GM21723 (cell line): ENCODE measurements at regions not wholly inside any gene's neighbourhood (a gene's known extent, or its start where the extent isn't known, plus 50 kb on each side); places are given as distances from the start of the nearest gene placed in this dataset.
"Not testable (repeated sequence)": the region's sequence is repeated elsewhere in the genome, so short reads cannot be mapped to it uniquely, and the experiment has no call there.

Experiments used
- ATAC-seq: cut with Tn5 transposase; IDR thresholded peaks from one replicate; pipeline ENCODE4 v1.9.1; 2021; ENCODE audit warnings: mild to moderate bottlenecking, moderate library complexity; ENCODE audit not compliant: unreplicated experiment

DNA sequence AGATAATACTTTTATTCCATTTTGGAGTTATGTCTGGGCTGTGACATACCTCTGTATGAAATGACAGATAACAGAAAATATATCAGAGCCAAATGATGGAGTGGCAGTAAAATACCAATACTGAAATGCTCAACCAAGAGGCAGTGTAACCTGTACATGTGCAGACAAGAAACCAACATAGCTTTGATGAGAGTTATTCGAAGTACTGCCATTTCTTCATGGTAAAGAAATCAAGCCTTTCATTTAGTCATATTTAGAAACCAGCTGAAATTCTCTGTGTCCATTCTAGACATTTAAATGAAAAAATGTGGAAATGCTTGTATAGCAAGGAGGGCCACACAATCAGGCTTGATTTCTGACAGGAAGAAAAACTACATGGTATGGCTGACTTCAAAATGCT lies 127.1 kb upstream of the PTPRZ1 start:
- no peak for ATAC-seq

DNA sequence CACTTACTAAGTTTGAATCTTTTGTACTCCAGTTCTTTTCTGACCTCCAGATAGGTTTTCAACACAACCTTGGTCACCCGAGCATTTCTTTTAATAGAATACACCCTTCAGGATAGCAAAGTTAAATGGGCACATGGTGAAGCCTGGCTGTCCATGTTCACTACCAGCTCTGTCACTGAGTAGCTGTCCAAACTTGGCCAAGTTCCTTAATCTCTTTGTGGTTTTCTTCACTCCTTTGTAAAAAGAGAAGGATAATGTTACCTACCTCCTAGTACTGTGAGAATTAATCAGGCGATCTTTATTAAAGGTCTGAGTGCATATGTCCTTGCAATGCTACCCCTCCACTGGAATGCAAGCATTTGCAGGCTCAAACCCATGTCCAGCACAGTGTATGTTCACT lies 128.1 kb upstream of the PTPRZ1 start:
- no peak for ATAC-seq

DNA sequence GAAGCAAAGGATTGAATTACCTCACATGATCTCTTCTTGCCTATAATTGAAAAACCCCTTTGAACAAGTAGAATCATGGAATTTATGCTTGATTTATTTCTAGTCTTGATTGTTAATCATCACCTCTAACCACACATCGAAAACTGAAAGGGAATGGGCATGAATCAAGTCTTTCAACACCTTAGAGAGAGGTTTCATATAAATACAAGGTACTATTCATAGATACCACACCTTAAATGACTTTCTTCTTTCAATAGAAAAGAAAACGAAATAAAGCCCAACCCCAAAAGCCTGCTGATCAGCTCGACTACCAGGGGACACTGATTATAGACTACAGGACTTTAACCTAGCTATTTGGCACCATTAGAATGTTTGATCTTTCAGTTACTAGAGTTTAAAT lies 128.6 kb upstream of the PTPRZ1 start:
- no peak for ATAC-seq

DNA sequence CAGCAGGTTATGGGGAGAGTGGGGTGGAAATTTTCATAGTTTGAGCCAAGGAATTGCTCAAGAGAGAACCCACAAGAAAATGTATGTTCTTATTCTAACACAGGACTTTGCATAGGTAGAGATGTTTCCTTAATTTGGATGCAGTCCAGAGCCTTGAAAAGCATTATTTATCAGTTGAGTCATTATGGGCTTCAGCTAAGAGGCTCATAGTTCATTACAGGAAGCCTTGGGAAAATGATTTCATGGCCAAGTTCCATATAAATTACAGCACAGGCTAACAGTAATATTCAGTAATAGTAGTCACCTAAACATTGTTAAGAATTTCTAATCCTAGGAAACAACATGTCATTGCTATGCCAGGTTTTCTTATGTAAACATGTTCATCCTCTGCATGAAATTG lies 131.1 kb upstream of the PTPRZ1 start:
- no peak for ATAC-seq

DNA sequence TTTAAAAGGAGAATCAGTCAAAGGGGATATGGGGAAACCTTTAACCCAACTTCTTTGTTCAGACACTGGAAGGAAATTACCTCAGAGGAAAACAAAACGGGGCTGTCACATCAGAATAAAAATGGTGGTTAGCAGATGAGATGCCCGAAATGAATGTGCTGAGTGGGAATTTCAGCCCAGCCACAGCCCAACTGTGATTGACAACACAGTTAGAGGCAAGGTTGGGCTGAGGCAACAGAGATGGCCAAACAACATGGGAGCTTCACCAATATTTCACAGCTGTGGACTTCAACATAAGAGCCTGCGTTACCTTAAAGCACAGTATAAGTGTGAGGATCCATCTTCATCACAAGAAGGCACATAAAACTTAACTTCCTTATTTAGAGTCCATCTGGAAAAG lies 133.5 kb upstream of the PTPRZ1 start:
- ATAC-seq = no peak

DNA sequence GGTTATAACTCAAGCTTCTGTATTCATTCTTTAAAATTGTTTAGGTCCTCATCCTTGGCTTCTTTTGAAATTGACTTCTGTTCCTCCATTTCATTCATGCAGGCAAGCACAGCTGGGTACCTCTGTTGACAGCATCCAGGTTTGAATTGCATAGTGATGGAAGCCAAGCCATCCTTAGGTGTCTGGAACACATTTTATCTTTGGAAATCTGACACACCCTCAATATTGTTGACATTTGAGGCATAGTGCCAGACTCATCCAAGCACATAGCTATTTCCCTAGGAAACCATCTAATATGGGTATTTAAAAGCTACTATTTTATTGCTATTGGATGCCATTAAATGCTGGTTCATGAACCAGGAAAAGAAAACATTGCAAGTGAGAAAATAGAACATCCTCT lies 142.1 kb upstream of the PTPRZ1 start:
- no peak for ATAC-seq

DNA sequence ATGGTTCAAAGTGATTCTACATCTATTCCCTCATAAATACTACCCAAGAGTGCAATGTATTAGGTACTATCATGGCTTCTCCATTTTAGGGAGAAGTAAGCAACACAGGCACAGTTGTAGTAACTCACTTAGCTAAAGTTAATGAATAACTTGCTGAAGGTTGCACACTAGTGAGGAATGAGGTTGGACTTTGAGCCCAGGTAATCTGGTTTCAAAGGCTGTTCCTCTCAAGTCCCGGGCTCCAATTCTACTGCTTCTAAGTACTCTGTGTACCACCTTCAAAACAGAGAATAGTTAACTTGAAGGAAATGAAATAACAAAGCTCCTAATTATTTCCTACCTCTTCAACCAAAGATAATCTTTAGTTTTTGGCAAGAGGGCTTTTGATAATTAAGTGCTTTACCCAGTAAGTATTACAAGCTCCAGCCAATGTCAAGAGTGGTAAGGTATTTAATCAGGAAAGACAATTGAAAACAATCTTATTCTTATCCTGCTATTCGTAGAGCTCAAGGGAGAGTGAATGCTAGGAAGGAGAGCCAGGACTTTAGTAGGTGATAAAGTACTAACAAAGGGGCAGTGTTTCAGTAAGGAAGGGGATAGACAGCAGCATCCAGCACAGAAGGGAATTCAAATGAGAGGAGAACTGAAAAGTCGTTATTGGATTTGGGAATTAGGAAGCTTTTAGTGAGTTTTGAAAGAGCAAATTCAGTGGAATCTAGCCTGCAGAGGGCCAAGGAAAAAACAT lies 158.2 kb upstream of the PTPRZ1 start:
- ATAC-seq = no peak

DNA sequence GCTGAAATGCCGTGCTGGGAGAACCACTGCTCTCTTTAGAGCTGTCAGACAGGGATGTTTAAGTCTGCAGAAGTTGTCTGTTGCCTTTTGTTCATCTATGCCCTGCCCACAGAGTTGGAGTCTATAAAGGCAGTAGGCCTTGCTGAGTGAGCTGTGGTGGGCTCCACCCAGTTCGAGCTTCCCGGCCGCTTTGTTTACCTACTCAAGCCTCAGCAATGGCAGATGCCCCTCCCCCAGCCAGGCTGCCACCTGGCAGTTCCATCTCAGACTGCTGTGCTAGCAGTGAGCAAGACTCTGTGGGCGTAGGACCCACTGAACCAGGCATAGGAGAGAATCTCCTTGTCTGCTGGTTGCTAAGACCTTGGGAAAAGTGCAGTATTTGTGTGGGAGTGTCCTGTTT lies 160.0 kb upstream of the PTPRZ1 start:
- not testable (repeated sequence) for ATAC-seq

DNA sequence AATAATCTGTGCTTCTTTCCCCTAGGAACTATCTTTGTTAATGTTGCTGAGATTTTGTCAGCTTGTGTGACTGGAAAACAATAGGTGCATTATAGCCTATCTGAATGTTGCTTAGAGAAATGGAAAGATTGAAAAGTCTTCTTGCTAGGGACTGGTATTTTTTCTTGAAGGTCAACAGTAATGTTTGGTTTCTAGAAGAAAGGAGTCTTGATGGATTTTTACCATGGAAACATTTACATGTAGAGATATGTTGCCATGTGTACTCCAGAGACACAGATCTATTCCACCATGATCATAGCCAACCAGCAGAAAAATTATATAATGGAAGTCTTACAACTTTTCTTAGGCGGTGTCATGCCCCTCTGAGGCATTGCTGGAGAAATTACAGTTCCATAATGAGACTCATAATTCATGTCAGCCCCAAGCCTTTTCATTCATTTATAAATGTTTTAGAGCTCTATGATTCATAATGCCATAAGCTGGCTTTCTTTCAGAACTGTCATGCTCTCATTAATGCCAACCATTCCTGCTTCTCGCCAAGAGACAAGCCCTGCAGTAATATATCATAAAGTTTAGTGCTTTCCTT lies 175.1 kb upstream of the PTPRZ1 start:
- no peak for ATAC-seq

DNA sequence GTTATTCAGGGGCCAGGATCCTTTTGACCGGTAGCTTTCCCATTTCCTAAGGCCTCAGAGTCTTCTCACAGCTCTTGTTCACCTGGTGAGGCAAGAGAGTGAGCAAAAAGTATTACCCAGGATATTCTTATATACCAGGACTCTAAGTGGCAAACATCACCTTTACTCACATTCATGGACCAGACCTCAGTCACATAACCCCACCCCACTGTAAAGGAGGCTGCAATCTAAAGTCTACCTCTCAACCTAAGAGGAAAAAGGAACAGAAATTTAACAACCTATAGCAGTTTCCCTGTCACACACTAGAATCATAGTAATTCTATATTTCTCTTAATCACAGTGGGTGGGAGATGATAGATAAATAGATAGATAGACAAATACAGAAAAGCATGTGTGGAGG lies 176.0 kb upstream of the PTPRZ1 start:
- no peak for ATAC-seq

DNA sequence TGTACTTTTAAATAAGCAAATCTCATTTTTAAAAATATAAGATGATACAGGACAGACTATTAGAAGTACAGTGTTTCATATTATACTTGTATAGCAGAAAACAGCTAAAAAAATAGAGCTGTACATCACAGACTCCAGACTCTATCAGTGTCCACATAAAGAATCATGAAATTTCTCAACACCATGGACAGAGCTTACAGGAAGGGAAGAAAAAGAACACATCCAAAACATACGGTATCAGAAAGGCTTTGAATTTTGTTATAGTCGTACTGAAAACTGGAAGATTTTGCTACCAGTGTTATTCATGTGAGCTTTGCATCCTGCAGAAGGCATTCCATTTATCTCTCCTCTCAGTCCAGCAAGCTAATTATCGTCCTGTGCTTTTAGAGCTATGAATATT lies 183.2 kb upstream of the PTPRZ1 start:
- no peak for ATAC-seq

DNA sequence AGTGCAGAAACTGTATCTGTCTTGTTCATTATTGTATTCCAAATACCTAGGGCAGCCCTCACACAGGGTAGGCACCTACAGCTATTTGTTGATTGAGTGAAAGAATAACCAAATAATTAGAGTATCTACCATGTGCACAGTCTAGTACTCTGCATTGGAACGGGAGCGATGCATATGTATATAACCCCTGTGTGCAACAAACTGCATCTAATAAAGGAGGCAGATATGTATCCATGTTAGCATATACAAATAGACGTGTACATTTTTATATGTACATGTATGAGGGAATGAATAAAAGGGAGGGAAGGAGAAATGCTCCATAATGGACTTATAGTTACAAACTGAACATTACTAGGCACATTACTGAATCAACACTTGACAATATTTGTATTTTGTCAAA lies 191.3 kb upstream of the PTPRZ1 start:
- no peak for ATAC-seq

DNA sequence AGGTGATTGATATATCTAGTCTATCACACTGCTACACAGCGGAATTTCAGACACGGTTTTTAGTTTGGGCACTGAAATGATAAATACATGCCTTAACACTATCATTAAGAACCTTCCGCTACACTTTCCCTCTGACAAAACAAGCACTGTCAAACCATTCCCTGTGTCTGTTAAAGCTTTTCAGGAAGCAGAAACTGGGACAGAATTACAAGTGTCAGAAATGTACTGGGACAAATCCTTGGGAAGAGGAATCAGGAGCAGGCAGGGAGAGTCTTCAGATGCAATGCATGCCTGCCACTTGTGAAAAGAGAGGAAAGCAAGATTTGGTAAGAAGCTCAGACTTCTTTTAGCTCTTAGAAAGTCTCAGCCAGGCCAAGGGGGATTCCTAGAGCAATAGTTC lies 196.8 kb upstream of the PTPRZ1 start:
- ATAC-seq = no peak

DNA sequence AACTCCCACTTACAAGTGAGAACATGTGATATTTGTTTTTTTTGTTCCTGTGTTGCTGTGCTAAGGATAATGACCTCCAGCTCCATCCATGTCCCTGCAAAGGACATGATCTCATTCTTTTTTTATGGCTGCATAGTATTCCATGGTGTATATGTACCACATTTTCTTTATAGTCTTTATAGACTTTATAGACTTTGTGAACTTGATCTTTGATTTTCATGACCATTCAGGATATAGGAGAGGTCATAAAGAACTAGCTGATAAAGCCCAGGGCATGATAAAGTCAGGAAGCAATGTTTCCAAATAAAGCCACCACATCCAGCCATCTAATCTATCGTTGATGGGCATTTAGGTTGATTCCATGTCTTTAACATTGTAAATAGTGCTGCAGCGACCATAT lies 198.5 kb upstream of the PTPRZ1 start:
- not testable (repeated sequence) for ATAC-seq

DNA sequence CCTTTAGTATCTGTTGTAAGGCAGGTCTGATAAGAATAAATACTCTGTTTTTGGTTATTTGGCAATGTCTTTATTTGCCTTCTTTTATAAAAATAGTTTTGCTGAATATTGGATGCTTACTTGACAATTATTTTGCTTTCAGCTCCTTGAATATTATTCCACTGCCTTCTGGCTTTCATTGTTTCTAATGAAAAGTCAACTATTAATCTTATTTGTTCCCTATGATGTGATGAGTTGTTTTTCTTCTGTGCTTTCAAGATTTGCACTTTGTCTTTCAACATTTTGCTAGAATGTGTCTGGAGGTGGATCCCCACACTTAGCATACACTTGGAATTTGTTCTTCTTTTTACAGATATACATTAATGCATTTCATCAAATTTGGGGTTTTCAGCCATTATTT lies 203.8 kb upstream of the PTPRZ1 start:
- ATAC-seq = no peak

DNA sequence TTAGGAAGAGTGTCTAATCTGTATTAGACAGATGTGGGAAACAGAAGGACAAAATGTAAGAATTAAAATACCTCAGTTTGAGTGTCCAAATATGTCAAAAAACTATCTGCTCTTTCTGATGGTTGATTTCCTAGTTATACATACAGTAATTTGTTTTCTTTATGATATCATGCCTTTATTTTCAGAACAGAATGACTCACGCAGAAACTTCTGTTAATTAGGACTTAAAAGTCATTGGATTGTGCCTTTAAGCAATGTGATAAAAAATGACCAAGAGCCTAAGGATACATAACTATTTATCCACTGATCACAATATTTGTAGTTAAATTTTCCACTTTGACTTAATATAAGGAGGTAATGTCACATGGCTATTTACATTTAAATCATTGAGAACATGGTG lies 206.7 kb upstream of the PTPRZ1 start:
- no peak for ATAC-seq

DNA sequence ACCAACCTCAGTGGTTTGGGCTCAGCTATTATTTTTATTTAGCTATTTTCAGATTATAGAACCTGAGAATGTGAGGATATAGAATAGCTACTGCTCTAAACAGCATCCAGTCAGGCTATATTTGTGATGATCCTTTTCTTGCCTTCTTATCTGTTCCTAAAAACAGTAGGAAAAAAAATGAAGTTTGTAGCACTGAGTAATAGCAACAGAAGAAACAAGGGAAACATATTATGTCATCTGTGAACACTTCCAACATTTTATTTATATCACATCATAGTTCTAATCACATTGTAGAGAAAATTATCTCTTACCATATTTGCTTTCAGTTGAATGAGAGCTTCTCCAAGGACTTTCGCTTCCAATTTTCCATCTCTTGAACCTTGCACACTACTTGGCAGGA lies 229.6 kb upstream of the PTPRZ1 start:
- ATAC-seq = no peak

DNA sequence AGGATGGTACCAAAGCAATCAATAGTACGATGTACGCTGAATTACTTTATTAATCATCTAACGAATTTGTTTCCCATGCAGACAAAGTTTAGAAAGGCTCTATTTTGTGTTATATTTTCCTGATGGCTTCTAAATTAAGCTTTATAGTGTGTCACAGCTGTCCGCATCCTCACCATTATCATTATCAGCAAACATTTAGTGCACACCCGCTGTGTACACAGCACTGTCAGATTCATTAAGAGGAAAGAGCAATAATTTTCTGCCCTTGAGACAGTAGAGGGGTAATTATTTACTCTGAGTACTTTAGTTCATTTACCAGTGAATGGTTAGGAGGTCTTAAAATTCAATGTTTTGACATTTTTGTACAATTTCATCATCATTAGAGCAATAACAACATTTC lies 233.3 kb upstream of the PTPRZ1 start:
- ATAC-seq = no peak

DNA sequence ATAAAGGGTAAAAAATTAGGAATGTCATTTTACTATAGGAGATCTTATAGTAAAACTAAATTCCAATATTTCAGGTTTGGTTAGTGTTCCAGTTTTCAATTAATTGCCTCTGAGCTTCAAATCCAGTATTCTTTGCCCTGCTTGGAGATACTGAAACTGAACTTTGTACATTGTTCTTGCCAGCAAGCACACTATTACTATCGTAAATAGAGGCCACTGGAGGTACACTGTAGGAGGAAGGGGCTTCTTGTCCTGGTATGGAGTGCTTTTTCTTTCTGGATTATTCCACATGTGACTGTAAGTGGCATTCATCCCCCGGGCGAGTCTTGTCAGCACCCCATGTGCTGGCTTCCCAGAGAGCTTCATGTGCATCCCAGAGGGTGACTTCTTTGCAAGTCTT lies 234.7 kb upstream of the PTPRZ1 start:
- ATAC-seq = no peak

DNA sequence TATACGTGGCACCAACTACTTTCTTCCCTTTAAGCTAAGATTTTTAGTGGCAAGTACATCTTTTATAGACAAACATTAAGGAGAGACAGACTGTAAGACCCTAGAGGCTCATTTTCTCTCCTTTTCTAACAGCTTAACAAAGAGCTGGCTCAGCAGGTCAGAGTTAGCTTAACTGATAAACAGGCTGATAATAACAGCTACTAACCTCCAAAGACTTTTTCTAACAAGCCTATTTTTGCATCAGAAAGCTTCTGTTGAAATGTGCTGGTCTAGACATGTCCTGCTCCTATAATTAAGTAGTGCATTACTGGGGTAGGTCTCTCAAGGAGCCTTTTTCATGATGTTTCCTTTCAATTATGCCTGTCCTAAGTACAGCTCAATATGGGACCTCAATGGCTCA lies 238.2 kb upstream of the FAM3C start:
- no peak for ATAC-seq

DNA sequence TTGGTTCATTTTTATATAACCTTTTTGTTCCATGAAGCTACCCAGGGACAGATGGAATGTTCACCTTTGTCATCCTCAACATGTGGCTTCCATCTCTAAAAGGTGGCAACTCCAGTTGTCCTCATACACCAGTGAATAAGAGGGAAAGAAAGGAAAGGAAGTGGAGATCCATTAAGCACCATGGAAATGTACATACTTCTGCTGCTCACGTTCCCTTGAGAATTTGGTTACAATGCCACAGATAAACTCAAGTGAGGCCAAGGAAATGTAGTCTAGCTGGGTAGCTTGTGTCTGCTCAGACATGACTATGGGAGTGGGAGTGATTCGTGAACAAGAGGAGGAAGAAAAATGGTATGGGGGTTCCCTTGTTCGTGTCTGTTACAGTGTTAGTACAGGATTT lies 237.1 kb upstream of the FAM3C start:
- no peak for ATAC-seq

DNA sequence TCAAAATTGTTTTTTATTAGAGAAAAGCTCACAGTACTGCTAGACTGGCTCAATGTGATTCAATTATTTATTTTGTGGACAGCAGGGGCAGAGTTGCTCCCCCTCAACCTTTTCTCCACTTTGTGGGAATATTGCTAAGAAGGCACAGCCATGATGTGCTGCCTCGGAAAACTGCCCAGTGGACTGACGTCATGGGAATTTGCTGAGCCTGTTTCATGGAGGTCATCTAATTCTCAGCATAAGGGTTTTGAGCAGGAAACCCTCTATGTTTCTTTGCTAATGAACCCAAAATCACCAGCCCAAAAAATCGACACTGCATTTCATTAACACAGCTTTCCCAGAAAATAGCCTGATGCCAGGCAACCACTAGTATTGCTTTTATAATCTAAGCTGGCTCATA lies 228.8 kb upstream of the FAM3C start:
- ATAC-seq = no peak
